ENCODE measurements at regions not wholly inside any gene's neighbourhood (a gene's known extent, or its start where the extent isn't known, plus 50 kb on each side); places are given as distances from the start of the nearest gene placed in this dataset.

DNA sequence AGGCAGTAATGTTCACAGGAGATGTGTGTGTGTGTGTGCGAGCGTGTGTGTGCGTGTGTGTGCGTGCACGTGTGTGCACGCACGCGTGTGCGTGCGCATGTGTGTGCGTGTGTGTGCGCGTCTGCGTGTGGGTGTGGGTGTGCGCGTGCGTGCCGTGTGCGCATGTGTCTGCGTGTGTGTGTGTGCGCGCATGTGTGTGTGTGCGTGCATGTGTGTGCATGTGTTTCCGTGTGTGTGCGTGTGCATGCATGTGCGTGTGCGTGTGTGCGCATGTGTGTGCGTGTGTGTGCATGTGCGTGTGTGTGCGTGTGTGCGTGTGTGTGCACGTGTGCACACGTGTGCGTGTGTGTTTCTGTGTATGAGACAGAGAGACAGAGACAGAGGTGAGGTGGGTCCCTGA is 136.0 kb upstream of the CST7 start:
- TF ChIP-seq, protein P1, sequence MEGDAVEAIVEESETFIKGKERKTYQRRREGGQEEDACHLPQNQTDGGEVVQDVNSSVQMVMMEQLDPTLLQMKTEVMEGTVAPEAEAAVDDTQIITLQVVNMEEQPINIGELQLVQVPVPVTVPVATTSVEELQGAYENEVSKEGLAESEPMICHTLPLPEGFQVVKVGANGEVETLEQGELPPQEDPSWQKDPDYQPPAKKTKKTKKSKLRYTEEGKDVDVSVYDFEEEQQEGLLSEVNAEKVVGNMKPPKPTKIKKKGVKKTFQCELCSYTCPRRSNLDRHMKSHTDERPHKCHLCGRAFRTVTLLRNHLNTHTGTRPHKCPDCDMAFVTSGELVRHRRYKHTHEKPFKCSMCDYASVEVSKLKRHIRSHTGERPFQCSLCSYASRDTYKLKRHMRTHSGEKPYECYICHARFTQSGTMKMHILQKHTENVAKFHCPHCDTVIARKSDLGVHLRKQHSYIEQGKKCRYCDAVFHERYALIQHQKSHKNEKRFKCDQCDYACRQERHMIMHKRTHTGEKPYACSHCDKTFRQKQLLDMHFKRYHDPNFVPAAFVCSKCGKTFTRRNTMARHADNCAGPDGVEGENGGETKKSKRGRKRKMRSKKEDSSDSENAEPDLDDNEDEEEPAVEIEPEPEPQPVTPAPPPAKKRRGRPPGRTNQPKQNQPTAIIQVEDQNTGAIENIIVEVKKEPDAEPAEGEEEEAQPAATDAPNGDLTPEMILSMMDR (IDR thresholded peaks at IDR 0.05; ENCODE audit: low read depth, low read length) = no peak
- H3K27me3 ChIP-seq = no peaks in the 10 kb centered on the region
- DNase-seq (ENCODE audit: low read depth in 1 of 2, low spot score in 1 of 2) = no peak
- H3K4me3 ChIP-seq = no peak overlapping the region
- H3K36me3 ChIP-seq = no peaks in the 10 kb centered on the region
- H3K4me1 ChIP-seq (ENCODE audit: low read depth) = no peaks in the 10 kb centered on the region
- H3K9me3 ChIP-seq (ENCODE audit: low read depth) = no peaks in the 10 kb centered on the region
- no peak overlapping the region for H3K27ac ChIP-seq

DNA sequence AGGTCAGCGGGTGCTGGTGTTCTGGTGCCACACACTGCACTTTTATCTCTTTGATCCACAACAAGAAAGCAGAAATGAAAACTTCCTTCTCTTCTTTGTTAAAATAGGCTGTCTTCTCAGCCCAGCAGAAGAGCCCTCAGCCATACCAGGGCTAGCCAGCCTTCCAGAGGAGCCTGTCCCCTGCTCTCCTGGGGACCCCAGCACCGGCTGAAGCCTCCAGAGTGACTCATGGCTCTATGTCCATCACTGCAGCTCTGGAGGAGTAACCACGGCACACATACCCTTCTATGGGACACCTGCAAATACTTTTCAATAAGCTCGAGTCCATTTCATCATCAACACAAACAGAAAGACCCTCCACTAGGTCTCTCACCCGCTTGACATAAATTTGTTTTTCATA is 135.6 kb upstream of the CST7 start:
- H3K27ac ChIP-seq = no peak overlapping the region
- H3K27me3 ChIP-seq = no peaks in the 10 kb centered on the region
- H3K9me3 ChIP-seq (ENCODE audit: low read depth) = no peaks in the 10 kb centered on the region
- TF ChIP-seq, protein P1 (IDR thresholded peaks at IDR 0.05; ENCODE audit: low read depth, low read length) = no peak
- no peaks in the 10 kb centered on the region for H3K4me1 ChIP-seq (ENCODE audit: low read depth)
- DNase-seq (ENCODE audit: low read depth in 1 of 2, low spot score in 1 of 2) = no peak
- no peak overlapping the region for H3K4me3 ChIP-seq
- no peaks in the 10 kb centered on the region for H3K36me3 ChIP-seq

DNA sequence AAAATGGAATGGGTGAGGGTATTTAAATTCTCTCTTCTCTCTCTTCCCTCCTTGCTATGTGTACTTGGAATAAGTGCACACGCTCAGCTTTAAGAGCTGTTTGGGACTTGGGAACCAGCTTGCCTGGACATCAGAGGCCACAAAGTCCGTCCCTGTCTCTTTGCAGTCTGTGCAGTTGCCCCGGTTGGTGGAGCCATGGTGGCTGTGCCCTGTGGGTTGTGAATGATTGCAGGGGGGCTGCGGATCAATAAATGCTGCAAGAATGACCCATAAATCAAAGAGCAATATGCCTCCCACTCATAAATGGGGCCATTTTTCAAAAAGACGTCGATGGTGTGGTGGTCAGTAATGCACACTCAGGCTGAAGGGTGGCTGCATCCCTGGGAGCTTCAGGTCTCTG is 135.1 kb upstream of the CST7 start:
- TF ChIP-seq, protein P1 (IDR thresholded peaks at IDR 0.05; ENCODE audit: low read depth, low read length) = no peak
- H3K9me3 ChIP-seq (ENCODE audit: low read depth) = no peaks in the 10 kb centered on the region

DNA sequence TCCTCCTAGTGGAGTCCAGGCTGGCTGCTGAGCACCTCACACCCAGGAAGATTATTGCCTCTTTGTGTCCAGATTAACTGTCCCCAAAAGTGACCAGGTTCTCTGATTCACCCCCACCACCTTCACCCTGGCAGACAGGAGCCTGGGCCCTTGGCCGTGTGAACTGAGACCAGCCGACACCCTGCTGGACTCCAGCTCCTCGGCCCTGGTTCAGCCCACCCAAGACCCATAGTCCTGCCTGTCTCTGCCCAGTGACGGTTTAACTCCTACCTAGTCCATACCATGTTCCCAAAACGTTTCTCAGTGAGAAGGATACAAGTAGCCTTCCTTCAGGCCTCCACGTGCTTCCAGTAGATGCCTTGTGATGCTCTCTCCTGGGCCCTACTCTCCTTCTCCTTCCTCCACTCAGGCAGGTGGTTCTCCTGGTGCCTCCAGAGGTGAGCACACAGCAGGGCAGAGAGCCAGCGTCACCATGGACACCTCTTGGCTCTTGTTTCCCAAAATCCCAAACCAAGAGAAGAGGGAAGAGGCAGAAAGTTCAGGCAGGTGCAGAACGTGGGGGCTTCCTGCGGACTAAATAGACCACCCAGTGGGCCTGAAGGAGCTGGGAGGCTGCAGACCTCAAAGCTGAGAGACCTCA is 134.4 kb upstream of the CST7 start:
- H3K27ac ChIP-seq = no peak overlapping the region
- H3K4me3 ChIP-seq = no peak overlapping the region
- H3K9me3 ChIP-seq (ENCODE audit: low read depth) = no peaks in the 10 kb centered on the region
- no peak for DNase-seq (ENCODE audit: low read depth in 1 of 2, low spot score in 1 of 2)
- H3K27me3 ChIP-seq = no peaks in the 10 kb centered on the region
- TF ChIP-seq, protein P1 (IDR thresholded peaks at IDR 0.05; ENCODE audit: low read depth, low read length) = no peak
- H3K4me1 ChIP-seq (ENCODE audit: low read depth) = no peaks in the 10 kb centered on the region
- no peaks in the 10 kb centered on the region for H3K36me3 ChIP-seq

More for the DNA sequence above, 135.1 kb upstream of the CST7 start:
- Histone ChIP-seq H3K4me1 (ENCODE audit: low read depth) (no peaks in the 10 kb centered on the region), H3K36me3 (no peaks in the 10 kb centered on the region), H3K27ac (no peak overlapping the region), H3K4me3 (no peak overlapping the region), H3K27me3 (no peaks in the 10 kb centered on the region)
- no peak for DNase-seq (ENCODE audit: low read depth in 1 of 2, low spot score in 1 of 2)

DNA sequence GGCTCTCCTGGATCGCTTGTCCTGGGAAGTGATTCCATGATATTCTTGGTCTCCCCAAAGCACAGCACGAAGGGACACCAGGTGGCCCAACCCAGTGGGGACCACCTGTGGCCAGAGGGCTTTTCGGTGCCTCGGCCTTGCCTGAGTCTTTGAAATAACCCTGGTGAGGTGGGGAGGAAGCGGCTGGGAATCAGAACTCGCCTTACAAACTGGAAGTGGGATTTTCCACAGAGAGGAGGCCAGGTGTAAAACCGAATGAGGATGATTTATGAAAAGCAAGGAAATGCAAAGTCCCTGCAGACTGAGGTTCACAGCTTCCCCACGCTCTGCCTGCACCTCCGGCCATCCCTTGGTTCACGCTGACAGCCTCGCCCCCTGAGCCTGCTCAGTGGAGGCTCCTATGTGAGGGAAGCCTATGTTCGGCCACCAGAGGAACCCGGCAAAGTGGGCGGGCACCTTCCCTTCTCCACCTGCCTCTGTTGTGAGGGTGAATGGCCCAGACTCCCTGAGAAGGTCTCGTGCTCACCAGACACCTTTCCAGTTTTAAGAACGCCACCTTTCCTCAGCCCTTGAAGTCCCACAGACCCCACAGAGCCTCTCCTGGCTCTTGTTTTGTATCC is 133.8 kb upstream of the CST7 start:
- Histone ChIP-seq H3K27ac (no peak overlapping the region), H3K27me3 (no peaks in the 10 kb centered on the region), H3K4me3 (no peak overlapping the region), H3K9me3 (ENCODE audit: low read depth) (no peaks in the 10 kb centered on the region), H3K4me1 (ENCODE audit: low read depth) (no peaks in the 10 kb centered on the region), H3K36me3 (no peaks in the 10 kb centered on the region)
- DNase-seq (ENCODE audit: low read depth in 1 of 2, low spot score in 1 of 2) = no peak
- TF ChIP-seq, protein P1 (IDR thresholded peaks at IDR 0.05; ENCODE audit: low read depth, low read length) = no peak
